SKM-1 (cell line): ENCODE measurements at regions not wholly inside any gene's neighbourhood (a gene's known extent, or its start where the extent isn't known, plus 50 kb on each side); places are given as distances from the start of the nearest gene placed in this dataset.
"Not testable (repeated sequence)": the region's sequence is repeated elsewhere in the genome, so short reads cannot be mapped to it uniquely, and the experiment has no call there.

Experiments used
- DNase-seq: peaks from one replicate; lab custom pipeline; 2025; ENCODE audit not compliant: unreplicated experiment; lab: John Stamatoyannopoulos, UW

DNA sequence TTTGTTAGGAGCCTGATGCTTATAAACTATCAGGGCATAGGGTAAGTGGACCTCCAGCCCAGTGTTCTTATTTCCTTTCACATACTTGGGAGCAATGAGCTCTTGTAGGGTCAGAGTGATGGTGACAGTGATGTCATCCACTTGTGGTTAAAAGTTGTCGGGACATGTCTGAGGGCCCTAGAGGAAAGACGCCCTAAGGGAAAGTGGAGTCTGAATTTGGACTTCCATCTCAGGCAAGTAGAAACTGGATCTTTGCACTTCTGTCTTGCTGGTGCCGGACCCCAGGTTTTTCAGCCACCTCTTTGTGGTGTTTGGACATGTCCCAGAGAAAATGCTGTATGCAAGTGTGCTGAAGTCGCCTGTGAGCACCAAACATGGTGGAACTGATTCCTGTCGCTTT is 900.5 kb downstream of the C6orf118 start:
- no peak for DNase-seq

DNA sequence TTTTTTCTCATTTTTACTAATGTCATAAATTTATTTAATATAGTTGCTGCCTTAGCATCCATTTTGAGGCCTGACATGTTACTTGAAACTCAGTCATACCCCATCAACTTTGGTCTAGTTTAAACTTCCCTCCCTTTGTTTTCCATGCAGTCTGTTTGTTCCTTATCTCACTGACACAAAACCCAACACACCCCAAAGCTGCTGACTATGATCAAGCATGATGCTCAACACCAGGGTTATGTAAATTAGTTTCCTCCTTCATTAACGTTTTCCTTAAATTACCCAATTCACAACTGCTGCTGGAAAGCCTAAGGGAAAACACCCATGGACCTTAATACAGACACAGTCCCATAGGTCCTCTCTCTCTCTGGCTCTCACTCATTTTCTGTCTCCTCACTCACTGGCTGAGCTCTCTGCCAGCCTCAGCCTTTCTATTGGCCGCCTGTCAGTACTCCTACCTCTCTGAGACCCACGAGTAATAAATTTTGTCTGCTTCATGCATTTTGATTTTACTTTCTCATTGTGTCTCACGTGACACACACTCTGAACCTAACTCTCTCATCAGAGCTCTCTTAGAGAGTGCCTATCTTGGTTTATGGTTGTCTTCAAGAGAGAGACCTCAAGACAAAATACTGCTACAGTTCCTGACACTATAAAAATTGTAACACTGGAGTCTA is 904.5 kb downstream of the C6orf118 start:
- no peak for DNase-seq

DNA sequence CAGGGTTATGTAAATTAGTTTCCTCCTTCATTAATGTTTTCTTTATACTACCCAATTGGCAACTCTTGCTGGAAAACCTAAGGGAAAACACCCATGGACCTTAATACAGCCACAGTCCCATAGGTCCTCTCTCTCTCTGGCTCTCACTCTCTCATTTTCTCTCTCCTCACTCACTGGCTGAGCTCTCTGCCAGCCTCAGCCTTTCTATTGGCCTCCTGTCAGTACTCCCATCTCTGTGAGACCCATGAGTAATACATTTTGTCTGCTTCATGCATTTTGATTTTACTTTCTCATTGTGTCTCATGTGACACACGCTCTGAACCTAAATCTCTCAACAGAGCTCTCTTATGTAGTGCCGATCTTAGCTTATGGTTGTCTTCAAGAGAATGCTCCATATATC is 907.5 kb downstream of the C6orf118 start:
- no peak for DNase-seq

DNA sequence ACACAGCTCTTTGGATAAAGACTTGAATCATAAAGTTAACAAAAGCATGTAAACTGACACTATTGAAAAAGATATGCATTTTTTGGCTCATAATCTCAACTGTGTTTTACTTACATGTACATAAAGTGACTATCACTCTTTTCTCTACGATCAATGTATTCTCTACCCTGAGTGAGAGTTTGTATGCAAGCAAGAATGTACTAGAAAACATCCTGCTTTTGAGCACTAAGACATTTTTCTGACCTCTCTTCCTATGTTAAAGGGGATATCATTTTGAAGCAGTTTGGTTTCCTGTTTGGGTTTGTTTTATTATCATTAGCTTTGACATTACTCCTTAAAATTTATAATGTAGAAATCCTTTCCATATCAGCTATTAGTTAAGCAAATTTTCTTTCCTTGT is 910.8 kb downstream of the C6orf118 start:
- DNase-seq: no peak

DNA sequence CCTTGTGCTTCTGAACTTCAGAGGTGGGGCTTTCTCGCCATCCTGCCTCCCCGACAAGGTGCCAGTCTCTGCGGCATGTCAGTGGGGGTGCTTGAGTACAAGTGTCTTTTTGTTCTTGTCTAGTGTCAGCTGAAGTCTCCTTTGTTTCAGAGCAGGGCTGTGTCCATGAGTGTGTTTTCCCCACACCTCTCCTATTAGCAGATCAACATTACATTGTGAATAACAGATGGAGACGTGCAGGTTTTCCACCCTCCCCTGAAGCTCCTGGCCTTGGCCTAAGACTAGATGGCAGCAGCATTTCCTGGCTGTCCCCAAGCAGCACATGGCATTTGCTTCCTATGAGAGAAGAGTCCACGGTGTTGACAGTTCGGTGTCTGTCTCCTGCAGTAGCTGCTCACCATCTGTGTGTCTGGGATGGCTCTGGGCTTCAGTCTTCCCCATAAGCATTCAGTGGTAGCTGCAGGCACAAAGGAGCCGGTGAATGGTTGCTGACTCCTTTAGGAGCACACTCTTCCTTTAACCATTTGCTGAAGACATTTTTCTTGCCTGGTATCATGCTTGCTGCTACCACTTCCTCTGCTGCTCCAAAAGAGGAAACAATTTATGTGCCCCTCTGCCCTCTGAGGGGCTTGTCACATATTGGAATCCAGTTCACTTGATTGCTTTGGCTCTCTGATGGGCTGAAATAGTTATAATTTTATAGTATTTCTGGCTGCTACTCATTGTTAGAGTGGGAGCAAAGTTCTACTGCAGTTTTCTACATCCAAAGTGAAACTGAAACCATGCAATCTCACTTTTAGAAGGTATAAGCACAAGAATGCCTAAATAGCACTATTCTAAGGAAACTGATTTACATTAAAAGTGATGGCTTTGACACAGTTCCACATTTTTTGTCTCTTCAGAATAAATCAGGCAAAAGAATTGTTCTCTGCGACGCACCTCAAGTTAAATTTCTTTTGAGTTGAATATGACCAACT is 913.0 kb downstream of the C6orf118 start:
- no peak for DNase-seq

DNA sequence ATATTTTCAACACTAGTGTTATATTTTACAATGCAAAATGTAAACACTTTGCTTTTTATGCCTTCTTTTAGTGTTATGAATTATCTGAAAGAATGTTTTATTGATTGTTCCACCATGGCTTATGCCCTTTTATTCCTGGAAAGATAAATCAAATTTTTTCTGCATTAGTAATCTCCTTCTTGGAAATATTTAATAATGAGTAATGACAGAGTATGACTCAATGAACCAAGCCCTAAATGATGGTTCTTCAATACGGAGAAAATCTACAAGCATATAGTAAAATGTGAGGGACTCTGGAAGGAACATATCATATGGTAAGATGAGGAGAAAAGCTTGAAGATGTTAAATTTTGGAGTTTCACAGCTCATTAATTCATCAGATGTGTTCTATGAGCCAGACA is 929.6 kb downstream of the C6orf118 start:
- no peak for DNase-seq

DNA sequence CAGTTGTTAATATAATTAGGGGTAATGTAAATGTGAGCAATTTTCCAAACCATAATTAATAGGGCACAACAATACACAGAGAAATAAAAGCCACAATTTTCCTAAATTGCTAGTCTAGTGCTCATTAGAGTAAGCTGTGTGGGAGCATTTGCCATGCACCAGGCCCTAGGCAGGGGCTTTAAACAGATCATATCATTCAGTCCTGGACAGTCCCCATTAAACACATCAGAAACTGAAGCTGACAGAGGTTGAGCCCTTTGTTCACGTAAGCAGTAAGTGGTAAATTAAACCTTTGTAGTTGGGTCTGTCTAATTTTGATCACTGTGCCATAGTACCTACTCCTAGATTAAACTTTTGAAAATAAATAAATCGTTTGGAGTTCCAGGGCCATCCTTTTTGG is 931.1 kb downstream of the C6orf118 start:
- no peak for DNase-seq

DNA sequence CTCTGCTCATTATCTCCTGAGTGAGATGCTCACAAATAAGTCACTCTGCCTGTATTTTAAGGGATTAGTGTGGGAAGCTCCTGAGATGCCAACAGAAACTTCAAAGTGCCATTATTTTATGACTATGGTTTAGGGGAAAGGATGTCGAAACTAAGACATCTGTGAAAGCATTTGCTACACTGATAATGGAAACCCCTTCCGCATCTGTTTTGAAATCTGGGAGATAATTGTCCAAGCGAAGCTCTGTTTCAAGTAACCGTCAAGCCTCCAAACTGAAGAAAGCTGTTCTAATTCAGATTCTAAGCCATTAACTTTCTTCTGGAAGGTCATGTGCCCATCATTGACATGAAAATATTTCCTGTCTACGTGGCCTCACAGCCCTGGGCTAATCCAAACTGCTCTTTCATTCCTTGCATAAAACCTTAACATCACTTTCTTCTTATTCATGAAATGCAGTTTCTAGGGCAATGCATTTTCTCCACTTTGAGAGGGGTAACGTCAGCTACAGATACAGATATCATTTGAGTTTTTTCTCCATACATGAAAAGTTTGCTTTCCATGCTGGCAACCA is 932.0 kb downstream of the C6orf118 start:
- no peak for DNase-seq

DNA sequence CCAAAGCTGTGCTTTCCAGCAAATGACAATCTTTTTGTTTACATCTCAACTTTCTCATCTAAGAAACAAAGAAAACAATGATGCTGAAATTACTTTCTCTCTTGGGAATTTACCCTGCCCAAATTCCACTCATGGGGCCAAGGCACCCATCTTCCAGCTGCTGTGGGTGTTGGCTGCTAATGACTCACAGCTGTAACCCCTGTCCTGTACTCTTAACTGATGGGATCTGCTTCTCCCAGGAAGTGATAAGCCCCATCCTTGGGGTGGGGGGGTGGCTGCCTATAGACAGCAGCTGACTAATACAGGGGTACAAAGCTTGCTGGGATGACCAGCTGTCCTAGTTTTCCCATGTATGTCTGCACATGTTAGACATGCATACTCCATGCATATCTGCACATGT is 938.6 kb downstream of the C6orf118 start:
- DNase-seq: no peak

DNA sequence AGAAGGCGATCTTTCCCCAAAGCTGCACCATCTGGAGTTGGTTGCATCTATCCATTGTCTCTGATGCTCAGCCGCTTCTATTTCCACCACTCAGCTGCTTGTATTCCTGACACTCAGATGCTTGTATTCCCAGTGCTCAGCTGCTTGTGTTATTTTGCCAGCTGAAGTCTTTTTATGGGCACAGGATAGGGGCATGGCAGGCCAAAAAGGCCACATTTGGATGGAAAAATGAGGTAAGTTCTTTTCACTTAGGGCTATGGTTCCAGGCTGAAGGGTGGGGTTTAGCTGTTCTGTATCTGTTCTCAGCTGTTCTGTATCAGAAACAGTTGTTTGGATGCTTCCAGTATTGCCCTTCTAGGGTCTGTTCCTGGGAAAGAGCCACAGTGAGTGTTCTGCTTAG is 944.9 kb downstream of the QKI start:
- no peak for DNase-seq

DNA sequence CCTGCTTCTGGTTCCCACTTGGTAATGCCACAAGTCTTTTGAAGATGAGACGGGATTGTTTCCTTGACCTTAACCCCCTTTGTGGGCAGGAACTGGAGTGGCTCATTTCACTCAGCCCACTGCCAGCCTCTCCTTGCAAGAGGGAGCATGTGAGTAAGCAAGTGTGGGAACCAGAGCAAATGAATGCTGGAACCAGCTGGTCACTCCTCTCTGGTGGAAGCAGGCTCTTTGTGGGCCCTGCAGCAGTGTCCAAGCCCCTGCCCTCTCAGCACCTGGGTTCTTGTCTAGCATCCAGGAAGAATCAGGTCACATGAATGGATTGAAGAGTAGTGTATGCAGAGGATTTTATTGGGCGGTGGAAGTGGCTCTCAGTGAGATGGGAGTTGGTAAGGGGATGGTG is 944.5 kb downstream of the QKI start:
- no peak for DNase-seq

DNA sequence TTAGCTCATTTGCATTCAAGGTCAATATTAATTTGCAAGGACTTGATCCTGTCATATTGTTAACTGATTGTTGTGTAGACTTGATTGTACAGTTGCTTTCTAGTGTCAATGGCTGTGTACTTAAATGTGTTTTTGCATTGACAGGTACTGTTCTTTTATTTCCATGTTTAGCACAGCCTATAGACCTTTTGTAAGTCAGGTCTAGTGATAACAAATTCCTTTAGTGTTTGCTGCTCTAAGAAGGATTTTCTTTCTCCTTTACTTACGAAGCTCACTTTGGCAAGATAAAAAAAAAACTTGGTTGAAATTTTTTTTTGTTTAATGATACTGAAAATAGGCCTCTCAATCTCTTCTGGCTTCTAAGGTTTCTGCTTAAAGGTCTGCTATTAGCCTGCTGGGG is 942.3 kb downstream of the QKI start:
- no peak for DNase-seq

DNA sequence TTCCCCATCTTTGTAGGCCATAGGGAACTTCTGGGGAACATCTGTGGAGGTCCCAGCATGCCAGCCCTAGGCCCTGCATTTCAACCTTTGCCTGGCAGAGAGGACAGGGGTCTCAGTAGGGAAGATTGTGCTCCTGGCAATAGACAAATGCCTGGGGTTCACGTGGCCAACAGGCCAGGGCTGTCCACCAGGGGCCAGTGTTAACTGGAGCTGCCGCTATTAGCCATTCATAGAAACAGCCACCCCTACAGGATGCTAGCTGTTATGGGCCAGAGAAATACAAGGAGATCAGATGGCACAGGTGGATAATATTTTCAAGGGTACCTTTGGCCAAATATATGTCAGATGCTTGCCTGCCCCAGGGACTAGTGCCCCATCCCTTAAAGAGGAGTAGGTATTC is 932.9 kb downstream of the QKI start:
- no peak for DNase-seq

DNA sequence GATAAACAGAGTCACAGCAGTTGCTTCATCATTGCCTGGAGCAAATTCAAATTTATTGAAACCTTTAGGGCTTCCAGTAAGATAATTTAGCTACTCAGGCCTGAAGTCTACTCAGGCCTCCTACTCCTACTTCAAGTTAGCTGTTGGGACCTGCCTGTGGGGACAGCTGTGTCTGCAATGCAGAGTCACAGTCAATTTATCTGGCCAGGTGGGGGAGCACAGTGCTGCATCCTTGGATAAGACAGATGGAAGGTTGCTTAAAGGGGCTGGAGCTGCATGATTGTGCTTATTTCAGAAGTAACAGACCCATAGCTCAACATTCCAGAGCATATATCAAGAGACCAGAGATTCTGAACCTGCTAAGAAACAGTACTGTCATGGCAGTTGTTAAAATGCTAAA is 932.1 kb downstream of the QKI start:
- DNase-seq: no peak

DNA sequence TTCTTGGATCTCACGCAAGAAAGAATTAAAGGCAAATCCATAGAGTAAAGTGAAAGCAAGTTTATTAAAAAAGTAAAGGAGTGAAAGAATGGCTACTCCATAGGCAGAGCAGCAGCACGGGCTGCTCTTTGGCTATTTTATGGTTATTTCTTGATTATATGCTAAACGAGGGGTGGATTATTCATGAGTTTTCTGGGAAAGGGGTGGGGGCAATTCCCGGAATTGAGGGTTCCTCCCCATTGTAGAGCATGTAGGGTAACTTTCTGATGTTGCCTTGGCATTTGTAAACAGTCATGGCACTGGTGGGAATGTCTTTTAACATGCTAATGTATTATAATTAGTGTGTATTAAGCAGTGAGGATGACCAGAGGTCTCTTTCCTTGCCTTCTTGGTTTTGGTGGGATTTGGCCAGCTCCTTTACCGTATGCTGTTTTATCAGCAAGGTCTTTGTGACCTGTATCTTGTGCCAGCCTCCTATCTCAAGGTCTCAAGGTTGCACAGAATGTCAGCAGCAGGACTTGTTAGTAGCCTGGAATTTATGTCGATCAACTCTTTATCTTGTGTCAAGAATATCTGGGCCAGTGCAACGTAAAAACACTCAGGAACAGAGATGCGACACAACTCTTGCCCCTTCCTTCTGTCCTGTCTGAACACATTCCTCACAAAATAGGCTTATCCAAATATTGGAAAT is 931.4 kb downstream of the QKI start:
- no peak for DNase-seq

DNA sequence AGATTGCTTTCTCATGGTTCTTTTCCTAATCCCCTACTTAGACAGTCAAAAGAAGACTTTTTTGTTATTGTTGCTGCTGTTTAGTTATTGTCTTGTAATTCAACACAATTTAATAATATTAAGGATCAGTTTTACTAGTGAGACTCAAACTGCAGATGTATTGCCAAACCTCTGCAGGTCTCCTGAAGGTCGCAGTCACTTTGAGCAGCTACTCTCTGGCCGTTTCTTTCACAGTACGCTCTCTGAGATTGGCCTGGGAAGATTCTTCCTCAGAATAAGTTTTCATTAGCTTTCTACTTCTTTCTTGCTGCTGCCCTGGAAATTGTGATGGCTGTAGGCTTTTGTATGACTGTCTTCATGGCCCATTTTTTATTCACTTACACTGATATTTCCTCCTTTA is 930.8 kb downstream of the QKI start:
- DNase-seq: no peak

DNA sequence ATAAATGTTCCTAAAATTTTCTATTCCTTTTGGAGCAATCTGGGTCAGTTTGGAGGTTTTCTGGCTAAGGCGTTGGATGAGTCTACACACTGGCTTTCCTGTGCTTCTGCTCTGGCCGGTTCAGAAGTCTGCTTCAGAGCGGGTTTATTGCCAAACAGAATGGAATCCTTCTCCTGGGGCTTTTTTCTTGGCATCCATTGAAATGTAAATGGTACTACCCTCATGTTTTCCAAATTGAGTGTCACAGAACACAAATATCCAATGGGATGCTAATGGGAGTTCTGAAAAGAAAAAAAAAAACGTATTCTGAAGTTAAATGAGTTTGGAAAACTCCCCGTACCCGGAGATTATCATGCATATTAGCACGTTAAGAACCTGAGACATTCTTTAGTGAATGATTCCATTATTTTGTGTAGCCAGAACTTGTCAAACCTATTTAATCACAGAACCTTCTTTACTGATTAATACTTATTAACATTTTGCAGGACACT is 930.3 kb downstream of the QKI start:
- DNase-seq: no peak

DNA sequence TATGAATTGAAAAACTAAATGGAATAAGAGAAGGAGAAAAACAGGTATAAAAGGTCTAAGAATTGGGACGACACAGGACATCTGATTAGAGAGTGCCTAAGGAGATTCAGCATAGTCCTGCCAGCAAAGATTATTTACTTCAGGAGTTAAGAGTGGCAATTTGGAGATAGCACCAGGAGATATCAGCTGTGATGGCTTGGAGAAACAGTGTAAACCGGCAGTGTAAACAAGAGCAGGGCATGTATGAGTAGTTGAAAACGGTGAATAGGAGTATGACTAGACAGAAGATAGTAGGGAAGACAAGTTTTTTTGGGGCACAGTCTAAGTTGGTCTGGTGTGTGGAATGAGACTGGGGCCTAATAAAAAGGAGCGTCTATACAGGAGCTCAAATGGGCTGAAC is 924.9 kb downstream of the QKI start:
- DNase-seq: not testable (repeated sequence)

DNA sequence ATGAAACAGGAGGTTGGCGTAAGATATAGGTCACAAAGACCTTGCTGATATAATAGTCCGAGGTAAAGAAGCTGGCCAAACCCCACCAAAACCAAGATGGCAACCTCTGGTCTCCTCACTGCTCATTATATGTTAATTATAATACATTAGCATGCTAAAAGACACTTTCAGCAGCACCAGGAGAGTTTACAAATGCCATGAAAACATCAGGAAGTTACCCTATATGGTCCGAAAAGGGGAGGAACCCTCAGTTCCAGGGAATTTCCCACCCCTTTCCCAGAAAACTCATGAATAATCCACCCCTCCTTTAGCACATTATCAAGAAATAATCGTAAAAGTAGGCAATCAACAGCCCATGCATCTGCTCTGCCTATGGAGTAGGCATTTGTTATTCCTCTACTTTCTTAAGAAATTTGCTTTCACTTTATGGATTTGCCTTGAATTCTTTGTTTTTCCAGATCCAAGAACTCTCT is 923.4 kb downstream of the QKI start:
- no peak for DNase-seq

DNA sequence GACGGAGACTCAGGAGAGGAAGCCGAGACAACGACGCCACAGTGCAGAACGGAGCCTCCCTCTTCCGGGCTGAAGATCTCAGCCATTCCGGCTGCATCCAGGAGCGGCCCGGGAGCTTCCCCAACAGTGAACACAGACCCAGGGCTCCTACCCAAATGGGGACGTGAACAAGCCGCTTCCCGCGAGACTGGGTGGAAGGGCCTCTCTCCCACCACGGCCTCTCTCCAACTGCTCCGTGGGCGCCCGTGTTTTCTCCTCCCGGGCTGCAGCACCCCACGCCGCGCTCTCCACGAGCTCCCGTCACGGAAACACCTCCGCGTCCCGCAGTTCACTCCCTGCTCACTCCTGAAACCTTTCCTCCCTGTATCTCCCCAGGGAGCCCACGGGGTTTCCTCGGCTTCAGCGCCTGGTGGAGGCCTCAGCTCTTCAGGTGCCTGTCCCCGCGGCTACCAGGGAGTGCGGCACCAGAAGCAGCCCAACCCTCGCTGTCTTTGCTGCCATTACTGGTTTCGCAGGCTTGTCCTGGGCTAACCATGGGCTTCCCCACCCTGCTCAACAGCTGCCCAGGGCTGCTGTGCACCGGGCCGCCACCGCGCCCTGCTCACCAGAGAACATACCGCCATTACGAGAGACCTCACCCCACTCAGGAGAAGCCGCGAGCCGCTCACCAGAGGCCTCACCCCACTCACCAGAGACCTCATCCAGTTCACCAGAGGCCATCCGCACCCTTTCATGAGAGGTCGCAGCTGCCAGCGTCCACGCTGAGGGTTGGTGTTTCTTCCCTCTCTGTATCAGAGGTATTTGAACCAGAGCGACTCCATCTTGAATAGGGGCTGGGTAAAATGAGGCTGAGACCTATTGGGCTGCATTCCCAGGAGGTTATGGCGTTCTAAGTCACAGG is 922.8 kb downstream of the QKI start:
- DNase-seq: no peak
